GM19238 (cell line): ENCODE measurements at regions not wholly inside any gene's neighbourhood (a gene's known extent, or its start where the extent isn't known, plus 50 kb on each side); places are given as distances from the start of the nearest gene placed in this dataset.

Experiments used
- DNase-seq: peaks from one replicate; pipeline ENCODE4 v3.0.0; 2011; ENCODE audit warnings: low spot score; ENCODE audit not compliant: insufficient read length

- no peak for DNase-seq
These were observed 248.1 kb upstream of the OPRM1 start for GRCh38 chr6:153790876-153791473.

GRCh38 chr6:153790048-153790447 lies 249.0 kb upstream of the OPRM1 start:
- no peak for DNase-seq

GRCh38 chr6:153787341-153787606 lies 251.8 kb upstream of the OPRM1 start:
- DNase-seq = no peak

GRCh38 chr6:153781306-153781705 lies 257.7 kb upstream of the OPRM1 start:
- no peak for DNase-seq

DNA sequence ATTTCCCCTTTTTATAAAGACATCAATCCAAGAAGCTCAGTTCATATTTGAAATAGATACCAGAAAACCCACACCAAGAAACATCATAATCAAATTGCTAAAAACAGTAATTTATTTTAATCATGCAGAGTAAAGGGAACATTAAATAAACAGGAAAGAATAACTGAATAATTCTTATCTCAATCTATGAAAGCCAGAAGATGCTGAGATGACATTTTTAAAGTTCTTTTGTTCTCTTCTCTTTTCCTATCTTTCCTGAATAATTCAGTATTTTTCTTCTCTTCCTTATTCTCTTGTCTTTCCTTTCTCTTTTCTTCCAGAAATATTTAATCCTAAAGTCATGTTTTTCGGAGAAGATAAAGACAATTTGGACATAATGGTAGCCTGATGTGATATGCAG lies 259.0 kb upstream of the OPRM1 start:
- DNase-seq = no peak

GRCh38 chr6:153778216-153778615 lies 260.8 kb upstream of the OPRM1 start:
- no peak for DNase-seq

DNA sequence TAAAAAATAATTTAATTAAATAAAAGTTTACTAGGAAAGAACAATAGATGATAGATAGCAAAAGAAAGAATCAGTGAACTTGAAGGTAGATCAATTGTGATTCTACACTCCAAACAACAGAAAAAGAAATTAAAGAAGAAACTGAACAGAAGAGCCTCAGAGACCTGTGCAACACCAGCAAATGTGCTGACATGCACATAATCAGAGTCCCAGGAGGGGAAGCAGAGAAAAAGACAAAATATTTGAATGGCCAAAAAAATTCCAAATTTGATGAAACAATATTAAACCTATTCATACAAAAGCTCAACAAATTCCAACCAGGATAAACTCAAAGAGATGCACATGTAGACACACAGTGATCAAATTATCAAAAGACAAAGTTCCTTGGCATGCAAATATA lies 267.5 kb upstream of the OPRM1 start:
- DNase-seq = no peak

- DNase-seq = no peak
These were observed 271.9 kb upstream of the OPRM1 start for GRCh38 chr6:153767127-153767526.

GRCh38 chr6:153758516-153758915 lies 280.5 kb upstream of the OPRM1 start:
- no peak for DNase-seq

GRCh38 chr6:153735761-153736160 lies 303.3 kb upstream of the OPRM1 start:
- DNase-seq = no peak

- no peak for DNase-seq
These were observed 309.9 kb upstream of the OPRM1 start for GRCh38 chr6:153729189-153729588.

GRCh38 chr6:153727885-153728284 lies 311.2 kb upstream of the OPRM1 start:
- no peak for DNase-seq

DNA sequence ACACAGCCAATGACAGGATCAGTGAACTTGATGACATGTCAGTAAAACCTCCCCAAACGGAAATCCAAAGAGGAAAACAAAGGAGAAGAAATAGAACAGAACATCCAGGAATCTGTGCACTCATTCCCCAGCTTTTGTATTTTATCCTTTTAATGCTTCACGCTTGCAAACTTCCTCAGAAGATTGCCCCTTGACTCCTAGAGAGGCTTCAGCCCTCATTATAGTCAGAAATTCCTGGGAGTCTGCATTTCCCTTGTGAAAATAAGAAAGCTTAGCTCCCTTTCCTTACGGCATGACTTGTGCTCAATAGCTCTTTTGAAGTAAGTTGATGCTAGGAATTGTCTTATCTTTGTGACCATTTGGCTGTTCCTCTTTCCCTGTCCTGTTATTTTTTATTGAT lies 313.6 kb upstream of the OPRM1 start:
- DNase-seq = no peak

- no peak for DNase-seq
These were observed 318.3 kb upstream of the OPRM1 start for GRCh38 chr6:153720732-153721131.

DNA sequence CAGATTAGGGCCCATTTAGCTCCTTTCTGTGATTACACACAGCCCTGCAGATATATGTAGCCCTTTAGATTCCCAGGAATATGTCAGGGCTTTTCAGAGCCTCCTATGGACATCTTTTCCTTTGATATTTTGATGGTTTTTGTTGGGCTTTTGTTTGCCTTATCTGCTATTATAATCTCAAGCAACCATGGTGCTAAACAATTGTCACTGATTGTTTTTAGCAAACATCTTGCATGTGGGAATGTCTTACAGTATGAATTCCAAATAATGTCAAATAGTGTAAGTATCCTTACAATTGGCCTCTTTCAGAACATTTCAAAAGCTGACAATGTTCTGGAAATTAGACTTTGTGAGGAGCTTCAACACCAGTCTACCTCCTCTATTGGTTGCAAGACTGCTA lies 333.6 kb upstream of the OPRM1 start:
- no peak for DNase-seq

- no peak for DNase-seq
These were observed 336.4 kb upstream of the OPRM1 start for GRCh38 chr6:153702671-153703070.

DNA sequence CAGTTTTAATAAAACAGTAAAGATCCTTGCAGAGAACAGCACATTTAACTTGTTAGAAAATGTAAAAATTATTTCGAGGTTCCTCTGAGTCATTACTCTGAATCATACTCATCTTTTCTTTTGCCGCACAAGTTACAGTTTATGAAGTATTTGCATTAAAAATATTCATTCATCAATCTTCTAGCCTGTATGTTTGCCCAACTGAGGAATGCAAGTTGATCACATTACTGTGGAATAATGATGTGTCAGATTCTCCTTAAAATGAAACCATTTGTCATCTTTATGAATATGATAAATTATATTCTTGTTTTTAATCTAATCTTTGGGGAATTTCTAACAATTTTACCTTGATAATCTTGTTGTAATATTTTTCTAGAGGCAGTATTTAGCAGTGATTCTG lies 340.4 kb upstream of the OPRM1 start:
- no peak for DNase-seq

DNA sequence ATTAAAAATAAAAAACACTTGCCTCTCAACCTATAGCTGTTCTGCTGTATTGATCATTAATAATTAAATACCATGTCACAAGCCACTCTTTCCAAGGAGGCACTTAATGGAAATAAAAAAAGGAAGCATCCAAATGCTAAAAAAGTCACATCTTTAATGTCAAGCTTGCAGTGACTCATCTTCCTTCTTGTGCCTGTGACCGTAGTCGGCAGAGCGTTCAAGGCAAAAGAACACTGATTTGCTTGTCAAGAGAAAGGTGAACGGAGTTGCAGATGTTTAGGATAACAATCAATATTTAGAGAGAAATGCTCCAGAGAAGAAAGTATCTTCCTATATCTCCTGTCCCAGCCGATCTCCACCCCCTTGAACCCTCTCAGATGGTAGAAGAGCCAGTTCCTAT lies 341.0 kb upstream of the OPRM1 start:
- no peak for DNase-seq

DNA sequence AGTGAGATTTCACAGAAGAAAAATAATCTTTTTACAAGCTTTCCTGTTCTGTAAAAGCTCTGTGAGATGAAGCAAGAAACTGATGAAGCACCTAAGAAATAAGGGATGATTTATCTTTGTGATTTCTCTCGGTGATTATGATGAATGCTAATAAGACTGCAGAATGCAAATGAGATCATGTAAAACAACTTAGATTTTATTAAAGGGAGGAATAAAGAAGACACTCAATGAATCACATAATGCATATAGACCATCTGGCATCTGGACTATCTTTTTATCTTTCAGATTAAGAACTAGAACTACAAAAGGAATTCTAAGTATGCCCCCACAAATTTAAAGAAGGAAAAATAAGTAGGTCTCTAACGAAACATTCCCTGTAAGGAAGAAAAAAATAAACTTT lies 361.5 kb upstream of the OPRM1 start:
- no peak for DNase-seq

DNA sequence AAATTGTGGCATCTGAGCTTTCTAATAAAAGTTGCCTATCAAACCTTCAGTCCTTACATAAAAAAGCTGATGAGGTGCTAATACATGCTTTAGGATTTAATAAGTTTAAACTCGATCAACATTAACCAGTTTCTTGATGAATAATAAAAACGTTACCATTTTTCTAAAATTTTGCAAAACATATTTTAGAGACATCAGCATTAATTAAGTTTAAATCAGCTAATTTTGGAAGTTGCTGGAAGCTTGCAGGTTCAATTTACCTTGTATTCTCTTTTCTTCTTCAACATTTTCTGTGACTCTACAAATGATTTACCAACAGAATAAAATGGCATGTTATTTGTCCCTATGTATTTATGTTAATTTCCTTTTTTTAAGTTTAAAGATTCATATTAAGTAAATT lies 365.3 kb upstream of the OPRM1 start:
- DNase-seq = no peak

GRCh38 chr6:153673225-153673624 lies 365.8 kb upstream of the OPRM1 start:
- DNase-seq = no peak

DNA sequence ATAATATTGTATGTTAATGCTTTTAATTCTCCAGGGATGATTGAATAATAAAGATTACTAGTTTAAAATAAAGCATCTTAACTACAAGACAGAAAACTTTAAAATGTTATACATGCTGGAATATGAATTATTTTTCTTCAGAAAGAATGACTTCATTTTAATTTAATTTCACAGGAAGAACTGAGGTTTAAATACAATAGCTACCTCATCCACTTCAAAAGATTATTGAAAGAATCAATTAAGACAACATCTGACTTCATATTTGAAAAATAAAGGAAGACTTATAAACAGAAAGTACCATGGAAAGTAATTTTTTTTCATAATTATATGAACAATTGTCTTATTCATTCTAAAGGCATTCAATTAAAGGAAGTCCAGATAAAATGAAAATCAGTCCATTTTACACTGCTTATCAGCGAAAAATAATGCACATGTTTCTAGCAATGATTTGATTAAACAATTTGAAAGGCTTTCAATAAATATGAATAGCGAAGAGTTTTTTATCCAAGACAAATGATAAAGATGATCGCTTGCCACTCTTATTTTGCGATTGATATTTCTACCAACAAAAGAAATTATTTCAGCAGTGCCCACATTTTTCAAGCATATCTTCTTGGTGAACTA lies 368.5 kb upstream of the OPRM1 start:
- DNase-seq = no peak

DNA sequence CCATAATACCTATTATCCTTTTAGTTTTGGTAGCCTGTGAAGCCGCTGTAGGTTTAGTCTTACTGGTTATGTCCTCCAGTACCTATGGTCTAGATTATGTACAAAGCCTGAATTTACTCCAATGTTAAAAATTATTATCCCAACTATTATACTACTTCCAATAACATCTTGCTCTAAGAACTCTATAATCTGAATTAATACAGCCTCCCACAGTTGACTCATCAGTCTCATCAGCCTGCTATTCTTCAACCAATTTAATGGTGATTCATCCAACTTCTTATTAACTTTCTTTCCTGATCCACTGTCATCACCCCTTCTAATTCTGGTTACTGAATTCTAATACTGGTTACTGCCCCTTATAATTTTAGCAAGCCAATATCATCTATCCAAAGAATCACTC lies 370.3 kb upstream of the OPRM1 start:
- DNase-seq = no peak

DNA sequence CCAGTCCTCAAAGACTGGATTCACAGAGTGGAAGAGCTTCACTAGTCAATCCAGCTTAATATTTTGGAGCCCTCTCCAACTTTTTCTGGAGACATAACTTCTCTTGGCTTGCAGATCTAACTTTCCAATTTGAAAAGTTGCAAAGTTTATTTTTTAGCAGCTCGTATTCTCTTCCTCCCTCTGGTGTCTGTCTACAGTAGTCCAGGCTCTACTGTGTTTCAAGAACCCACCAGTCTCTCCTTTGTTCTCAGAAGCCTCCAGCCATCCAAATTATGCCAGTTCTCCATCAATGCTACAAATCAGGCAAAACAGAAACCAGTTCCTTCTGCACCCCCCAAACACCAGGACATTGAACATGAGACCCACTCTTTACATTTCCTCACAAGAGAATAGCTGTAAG lies 376.1 kb upstream of the OPRM1 start:
- no peak for DNase-seq
